Activated T-helper 2 cell treated with anti-CD3 and anti-CD28 coated beads, Interferon-gamma antibody, Interleukin-2, Interleukin-4, amounts not matched to agents 10 μg/mL and 5 μg/mL and 100 μg/mL, durations not matched to agents 14 hours and 24 hours and 36 hours (primary cell): ENCODE measurements at regions not wholly inside any gene's neighbourhood (a gene's known extent, or its start where the extent isn't known, plus 50 kb on each side); places are given as distances from the start of the nearest gene placed in this dataset.

Source experiments
- DNase-seq: peaks from one replicate; pipeline ENCODE4 v3.0.0; 2021; ENCODE audit warnings: low spot score
- H3K27ac Mint-ChIP-seq: one replicate; pipeline ENCODE4 v1.8.0; 2021; ENCODE audit warnings: mixed read lengths
- H3K27me3 Mint-ChIP-seq: one replicate; pipeline ENCODE4 v1.8.0; 2021; ENCODE audit warnings: low read depth, mixed read lengths
- H3K36me3 Mint-ChIP-seq: one replicate; pipeline ENCODE4 v1.8.0; 2021; ENCODE audit warnings: low read depth, mixed read lengths
- H3K4me1 Mint-ChIP-seq: one replicate; pipeline ENCODE4 v1.8.0; 2021; ENCODE audit warnings: low read depth, mixed read lengths
- H3K4me3 Mint-ChIP-seq: one replicate; pipeline ENCODE4 v1.8.0; 2021; ENCODE audit warnings: low read depth, mild to moderate bottlenecking, moderate library complexity, mixed read lengths
- H3K9me3 Mint-ChIP-seq: one replicate; pipeline ENCODE4 v1.8.0; 2021; ENCODE audit warnings: mixed read lengths
- intact Hi-C: fragments of 100-400 bp; cut with micrococcal nuclease; formaldehyde crosslinking; loops from one replicate; pipeline ENCODE4 v1.15.1; 2023

- H3K9me3 Mint-ChIP-seq = no peaks in the 10 kb centered on the region
- no peaks in the 10 kb centered on the region for H3K4me1 Mint-ChIP-seq
- H3K4me3 Mint-ChIP-seq = no peak overlapping the region
- DNase-seq = no peak
- no peak overlapping the region for H3K27ac Mint-ChIP-seq
- no peaks in the 10 kb centered on the region for H3K27me3 Mint-ChIP-seq
- no peaks in the 10 kb centered on the region for H3K36me3 Mint-ChIP-seq
- intact Hi-C loops = no loop called here
Observed at GRCh38 chr6:126570507-126570906, 230.6 kb downstream of the CENPW start.

GRCh38 chr6:126574301-126574700 lies 234.4 kb downstream of the CENPW start:
- Mint-ChIP-seq H3K9me3 (no peaks in the 10 kb centered on the region), H3K27ac (no peak overlapping the region), H3K4me3 (no peak overlapping the region), H3K4me1 (no peaks in the 10 kb centered on the region), H3K36me3 (no peaks in the 10 kb centered on the region), H3K27me3 (no peaks in the 10 kb centered on the region)
- intact Hi-C loops = no loop called here
- no peak for DNase-seq

- intact Hi-C loops = no loop called here
Observed at GRCh38 chr6:126581316-126581715, 241.4 kb downstream of the CENPW start.

GRCh38 chr6:126600258-126600916 lies 260.5 kb downstream of the CENPW start:
- intact Hi-C loops = no loop called here
- Mint-ChIP-seq H3K27me3 (no peaks in the 10 kb centered on the region), H3K4me1 (no peaks in the 10 kb centered on the region), H3K27ac (no peak overlapping the region), H3K9me3 (no peaks in the 10 kb centered on the region), H3K4me3 (no peak overlapping the region), H3K36me3 (no peaks in the 10 kb centered on the region)
- DNase-seq = no peak

More at GRCh38 chr6:126581316-126581715, 241.4 kb downstream of the CENPW start:
- H3K27me3 Mint-ChIP-seq = no peaks in the 10 kb centered on the region
- H3K4me1 Mint-ChIP-seq = no peaks in the 10 kb centered on the region
- no peak overlapping the region for H3K4me3 Mint-ChIP-seq
- no peak for DNase-seq
- no peaks in the 10 kb centered on the region for H3K36me3 Mint-ChIP-seq
- H3K27ac Mint-ChIP-seq = no peak overlapping the region
- no peaks in the 10 kb centered on the region for H3K9me3 Mint-ChIP-seq

- no peaks in the 10 kb centered on the region for H3K9me3 Mint-ChIP-seq
- H3K27ac Mint-ChIP-seq = no peak overlapping the region
- intact Hi-C loops = no loop called here
- no peak overlapping the region for H3K4me3 Mint-ChIP-seq
- DNase-seq = no peak
- H3K27me3 Mint-ChIP-seq = no peaks in the 10 kb centered on the region
- no peaks in the 10 kb centered on the region for H3K36me3 Mint-ChIP-seq
- no peaks in the 10 kb centered on the region for H3K4me1 Mint-ChIP-seq
Observed at GRCh38 chr6:126603410-126603809, 263.5 kb downstream of the CENPW start.

- no peaks in the 10 kb centered on the region for H3K27me3 Mint-ChIP-seq
- no peaks in the 10 kb centered on the region for H3K9me3 Mint-ChIP-seq
- H3K27ac Mint-ChIP-seq = no peak overlapping the region
- no peaks in the 10 kb centered on the region for H3K36me3 Mint-ChIP-seq
- DNase-seq = no peak
- H3K4me3 Mint-ChIP-seq = no peak overlapping the region
- H3K4me1 Mint-ChIP-seq = no peaks in the 10 kb centered on the region
- intact Hi-C loops = no loop called here
Observed at GRCh38 chr6:126605089-126605488, 265.2 kb downstream of the CENPW start.

- intact Hi-C loops = no loop called here
- no peaks in the 10 kb centered on the region for H3K36me3 Mint-ChIP-seq
- H3K4me3 Mint-ChIP-seq = no peak overlapping the region
- no peak for DNase-seq
- H3K27ac Mint-ChIP-seq = no peak overlapping the region
- H3K27me3 Mint-ChIP-seq = no peaks in the 10 kb centered on the region
- H3K9me3 Mint-ChIP-seq = peaks cover 6% of the 10 kb centered on the region
- H3K4me1 Mint-ChIP-seq = no peaks in the 10 kb centered on the region
Observed at GRCh38 chr6:126607289-126607688, 267.4 kb downstream of the CENPW start.

GRCh38 chr6:126608681-126609080 lies 268.8 kb downstream of the CENPW start:
- Mint-ChIP-seq H3K9me3 (peaks cover 7% of the 10 kb centered on the region), H3K27ac (no peak overlapping the region), H3K4me3 (no peak overlapping the region), H3K27me3 (no peaks in the 10 kb centered on the region), H3K36me3 (no peaks in the 10 kb centered on the region), H3K4me1 (no peaks in the 10 kb centered on the region)
- intact Hi-C loops = no loop called here
- DNase-seq = no peak

- H3K27me3 Mint-ChIP-seq = no peaks in the 10 kb centered on the region
- no peaks in the 10 kb centered on the region for H3K4me1 Mint-ChIP-seq
- intact Hi-C loops = no loop called here
- DNase-seq = no peak
- peaks cover 7% of the 10 kb centered on the region for H3K9me3 Mint-ChIP-seq
- H3K36me3 Mint-ChIP-seq = no peaks in the 10 kb centered on the region
- no peak overlapping the region for H3K27ac Mint-ChIP-seq
- no peak overlapping the region for H3K4me3 Mint-ChIP-seq
Observed at GRCh38 chr6:126614642-126615504, 275.0 kb downstream of the CENPW start.

GRCh38 chr6:126616866-126617265 lies 277.0 kb downstream of the CENPW start:
- Mint-ChIP-seq H3K27ac (no peak overlapping the region), H3K4me3 (no peak overlapping the region), H3K27me3 (no peaks in the 10 kb centered on the region), H3K9me3 (peaks cover 4% of the 10 kb centered on the region), H3K36me3 (no peaks in the 10 kb centered on the region), H3K4me1 (no peaks in the 10 kb centered on the region)
- intact Hi-C loops = no loop called here
- no peak for DNase-seq

GRCh38 chr6:126618639-126619343 lies 278.9 kb downstream of the CENPW start:
- H3K4me1 Mint-ChIP-seq = no peaks in the 10 kb centered on the region
- intact Hi-C loops = no loop called here

GRCh38 chr6:126620719-126621118 lies 280.8 kb downstream of the CENPW start:
- H3K9me3 Mint-ChIP-seq = no peaks in the 10 kb centered on the region
- no peaks in the 10 kb centered on the region for H3K27me3 Mint-ChIP-seq
- H3K4me3 Mint-ChIP-seq = no peak overlapping the region
- no peak for DNase-seq
- H3K27ac Mint-ChIP-seq = no peak overlapping the region
- intact Hi-C loops = no loop called here
- H3K36me3 Mint-ChIP-seq = no peaks in the 10 kb centered on the region
- no peaks in the 10 kb centered on the region for H3K4me1 Mint-ChIP-seq

More at GRCh38 chr6:126618639-126619343, 278.9 kb downstream of the CENPW start:
- Mint-ChIP-seq H3K36me3 (no peaks in the 10 kb centered on the region), H3K9me3 (no peaks in the 10 kb centered on the region), H3K4me3 (no peak overlapping the region), H3K27me3 (no peaks in the 10 kb centered on the region), H3K27ac (no peak overlapping the region)
- no peak for DNase-seq

- no peak for DNase-seq
- Mint-ChIP-seq H3K27ac (no peak overlapping the region), H3K4me3 (no peak overlapping the region), H3K27me3 (no peaks in the 10 kb centered on the region), H3K4me1 (no peaks in the 10 kb centered on the region), H3K36me3 (no peaks in the 10 kb centered on the region), H3K9me3 (no peaks in the 10 kb centered on the region)
- intact Hi-C loops = no loop called here
Observed at GRCh38 chr6:126625019-126625418, 285.1 kb downstream of the CENPW start.
